ENCODE measurements at regions not wholly inside any gene's neighbourhood (a gene's known extent, or its start where the extent isn't known, plus 50 kb on each side); places are given as distances from the start of the nearest gene placed in this dataset.
"Not testable (repeated sequence)": the region's sequence is repeated elsewhere in the genome, so short reads cannot be mapped to it uniquely, and the experiment has no call there.

DNA sequence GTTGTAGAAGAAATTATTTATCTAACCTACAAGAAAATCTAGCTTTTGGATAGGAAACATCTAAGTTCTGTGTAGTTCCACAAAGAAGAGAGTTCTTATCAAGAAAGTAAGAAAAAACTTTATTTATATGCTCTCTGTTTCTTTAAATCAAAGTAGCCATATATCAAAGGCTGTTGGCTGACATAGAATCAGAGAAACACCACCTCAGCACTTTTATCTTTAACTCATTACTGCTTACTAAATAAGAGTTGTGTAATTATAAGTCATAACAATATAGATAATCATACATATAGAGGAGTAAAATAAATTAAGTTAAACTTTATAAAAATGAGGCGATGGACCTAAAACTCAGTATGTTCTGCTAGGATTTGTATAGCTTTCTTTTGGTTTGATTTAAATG, 570.6 kb downstream of the PCDH17 start:
- DNase-seq: no peak

DNA sequence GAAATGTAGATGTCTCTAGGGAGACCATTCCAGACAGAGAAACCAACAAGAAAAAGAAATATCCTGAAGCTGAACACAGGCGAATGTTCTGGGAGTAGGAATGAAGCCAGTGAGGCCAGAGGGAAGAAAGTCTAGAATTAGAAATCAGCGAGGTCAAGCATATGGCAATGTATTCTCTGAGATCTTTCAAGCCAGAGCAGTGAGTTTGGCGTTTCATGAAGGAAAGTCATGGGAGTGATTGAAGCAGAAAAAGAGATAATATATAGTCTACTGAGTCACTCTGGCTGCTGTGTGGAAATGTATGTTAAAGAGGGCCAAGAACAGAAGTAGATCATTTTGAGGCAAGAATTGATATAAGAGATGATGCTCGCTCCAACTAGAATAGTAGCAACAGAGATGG, 576.0 kb downstream of the PCDH17 start:
- no peak for DNase-seq

DNA sequence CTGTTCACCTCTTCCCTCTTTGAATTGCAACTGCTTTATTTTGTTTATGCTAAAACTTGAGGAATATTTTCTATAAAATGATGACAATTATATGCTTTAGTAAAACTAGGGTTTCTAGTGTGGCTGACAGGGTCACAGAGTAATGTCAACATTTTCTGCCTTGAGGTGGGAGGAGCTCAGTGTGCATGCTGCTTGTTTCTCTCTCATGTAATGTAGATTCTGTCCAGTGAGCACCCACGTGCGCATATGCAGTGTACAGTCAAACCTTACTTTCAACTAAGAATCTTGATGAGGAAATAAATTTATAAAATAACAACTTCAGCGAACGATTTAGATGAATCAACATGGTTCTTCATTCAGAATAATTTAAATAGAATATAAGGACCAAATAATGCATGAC, 603.9 kb downstream of the PCDH17 start:
- no peak for DNase-seq

DNA sequence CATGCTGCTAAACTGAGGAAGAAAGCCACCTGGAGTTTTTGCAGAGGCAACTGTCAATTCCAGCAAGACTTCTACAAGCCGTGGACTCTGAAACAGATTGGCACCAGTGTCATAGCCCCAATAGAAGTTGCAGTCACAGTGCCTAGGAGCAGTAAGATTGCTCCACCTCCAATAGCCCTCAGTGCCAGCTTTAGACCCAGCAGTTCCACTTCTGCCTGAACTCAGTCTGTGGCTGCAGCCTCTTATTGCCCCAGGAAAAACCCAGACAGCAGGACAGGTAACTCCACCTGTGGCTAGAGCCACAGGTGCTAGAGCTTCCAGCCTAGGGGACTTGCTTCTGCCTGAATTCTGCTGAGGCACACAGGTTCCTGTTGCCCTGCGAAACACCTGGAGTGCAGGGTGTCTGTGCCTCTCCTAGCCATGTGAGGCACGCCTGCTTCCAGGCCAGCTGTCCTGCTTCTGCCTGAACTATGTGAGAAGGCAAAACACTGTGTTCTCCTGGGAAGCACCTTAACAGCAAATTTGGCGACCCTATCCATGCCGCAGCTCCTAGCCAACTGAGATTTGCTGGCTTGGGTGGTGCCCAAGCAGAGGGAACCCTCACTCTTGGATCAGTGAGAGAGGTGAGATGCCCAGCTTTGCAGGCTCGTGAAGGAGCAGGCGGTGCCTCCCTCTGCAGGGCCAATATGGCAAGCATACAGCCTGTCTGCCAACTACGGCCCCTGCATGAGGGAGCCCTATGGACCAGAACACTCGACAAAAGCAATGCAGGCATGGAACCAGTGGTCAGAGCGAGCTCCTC, 607.6 kb downstream of the PCDH17 start:
- peak; percentile 45 for DNase-seq

DNA sequence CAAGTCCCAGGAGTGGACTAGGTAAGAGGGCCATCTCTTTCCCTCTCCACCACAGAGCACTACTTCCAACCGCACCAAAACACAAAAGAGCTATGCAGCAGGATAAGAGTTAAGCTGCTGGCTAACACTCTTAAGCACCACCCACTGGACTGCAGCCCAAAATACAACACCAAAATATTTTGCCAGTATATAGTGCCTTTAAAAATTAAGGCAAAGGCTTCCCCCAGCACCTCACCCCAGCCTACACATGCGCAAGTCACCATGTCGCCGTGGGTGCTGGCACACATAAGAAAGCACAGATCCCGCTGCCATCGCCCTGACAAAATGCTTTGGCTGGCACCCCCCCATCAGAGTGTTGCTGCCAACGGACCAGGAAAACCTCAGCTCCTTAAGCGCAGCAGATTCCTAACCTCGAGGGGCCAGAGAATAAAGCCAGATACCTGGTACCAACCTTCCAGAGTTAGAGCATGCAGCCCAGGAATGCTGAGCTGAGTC, 608.3 kb downstream of the PCDH17 start:
- no peak for DNase-seq

DNA sequence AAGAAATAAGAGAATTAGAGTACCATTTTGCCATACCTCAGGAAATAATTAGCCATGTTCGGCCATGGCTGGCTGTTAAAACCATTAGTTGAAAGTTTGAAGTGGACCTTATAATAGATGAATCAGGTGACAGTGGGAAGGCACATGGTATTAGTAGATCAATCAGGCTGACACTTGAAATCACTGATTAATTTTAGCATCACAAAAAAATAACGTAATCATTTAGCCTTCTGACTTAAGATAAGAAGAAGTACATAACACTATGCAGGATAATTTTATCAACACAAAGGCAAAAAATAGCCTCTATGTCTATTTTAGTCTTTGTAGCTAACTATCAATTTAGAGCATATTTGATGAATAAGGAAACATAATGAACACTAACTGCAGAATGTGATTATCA, 615.5 kb downstream of the PCDH17 start:
- DNase-seq: no peak

DNA sequence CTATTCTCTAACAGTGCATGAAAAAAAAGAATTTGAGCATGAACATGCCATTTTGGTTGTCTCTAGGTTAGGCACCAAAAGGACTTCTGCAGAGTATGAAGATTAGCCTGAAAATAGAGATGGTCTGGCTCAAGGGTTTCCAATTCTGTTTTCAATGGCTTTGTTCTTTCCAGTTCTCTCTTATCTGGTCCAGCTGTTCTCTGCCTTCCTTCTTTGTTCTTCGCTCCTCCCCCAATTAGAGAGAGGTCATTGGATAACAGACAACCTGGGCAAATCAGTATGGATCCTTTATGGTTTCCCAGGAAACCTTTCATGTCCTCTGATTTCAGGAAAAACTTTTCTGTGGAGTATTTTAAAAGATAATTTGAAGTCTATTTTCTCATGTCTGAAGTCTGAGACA, 623.4 kb downstream of the PCDH17 start:
- peak; percentile 87 for DNase-seq

DNA sequence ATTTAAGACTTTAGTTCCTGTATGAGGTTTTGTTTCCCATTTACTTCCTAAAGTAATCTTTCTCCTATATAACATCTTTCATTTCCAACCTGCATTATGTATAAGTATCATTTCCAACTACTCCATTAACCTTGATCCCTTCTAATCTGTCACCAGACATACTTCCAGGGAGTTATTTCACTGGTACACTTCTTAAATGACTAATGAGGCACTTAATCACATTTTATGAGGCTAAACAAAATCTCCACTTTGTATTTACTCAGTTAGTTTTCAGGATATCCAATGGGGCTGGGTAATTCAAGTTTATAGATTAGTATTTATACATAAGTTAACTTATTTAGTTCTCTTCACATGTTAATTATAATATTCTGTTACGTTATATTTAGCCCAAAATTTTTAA, 634.7 kb downstream of the PCDH17 start:
- DNase-seq: no peak

DNA sequence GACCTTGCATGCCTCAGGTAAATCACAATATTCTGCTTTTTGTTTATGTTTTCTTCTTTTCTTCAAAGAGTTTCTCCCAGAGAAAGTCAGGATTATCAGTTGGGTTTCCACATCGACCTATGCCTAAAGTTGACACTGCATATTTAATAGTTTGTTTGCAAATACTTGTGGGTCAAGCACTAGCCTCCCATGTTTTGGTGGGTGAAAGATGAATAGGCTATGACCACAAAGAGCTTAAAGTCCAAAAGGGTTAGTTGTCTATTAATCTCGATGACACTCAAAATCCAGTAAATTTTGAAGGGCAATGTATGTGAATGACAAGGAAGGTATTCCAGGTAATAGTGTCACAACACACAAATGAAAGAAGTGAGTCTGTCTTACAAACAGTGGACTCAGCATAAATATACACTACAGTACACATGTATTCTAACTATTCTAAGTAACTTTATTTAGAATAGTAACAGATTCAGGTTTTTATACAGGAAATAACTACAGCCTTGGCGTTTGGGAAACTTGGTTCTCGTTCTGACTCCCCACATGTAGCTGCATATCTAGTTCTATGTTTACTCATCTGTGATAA, 667.1 kb downstream of the PCDH17 start:
- no peak for DNase-seq

DNA sequence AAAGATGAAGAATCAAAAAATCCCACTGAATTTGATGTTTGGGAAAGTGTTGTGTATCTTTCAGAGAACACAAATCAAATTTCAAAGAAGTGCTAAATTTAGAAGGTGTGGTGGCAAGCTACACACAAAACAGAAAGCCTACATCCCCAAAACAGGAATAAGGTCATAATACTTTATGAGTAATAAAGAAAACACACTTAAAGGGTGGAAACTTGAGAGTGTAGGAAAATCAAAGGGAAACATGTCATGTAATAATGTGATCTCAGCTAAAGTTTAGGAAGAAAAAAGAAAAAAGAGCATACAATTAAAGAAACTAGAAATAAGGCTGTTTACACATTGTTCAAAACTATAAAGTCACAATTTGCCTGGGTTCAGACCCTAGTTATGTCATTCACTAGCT, 668.7 kb downstream of the PCDH17 start:
- DNase-seq: no peak

DNA sequence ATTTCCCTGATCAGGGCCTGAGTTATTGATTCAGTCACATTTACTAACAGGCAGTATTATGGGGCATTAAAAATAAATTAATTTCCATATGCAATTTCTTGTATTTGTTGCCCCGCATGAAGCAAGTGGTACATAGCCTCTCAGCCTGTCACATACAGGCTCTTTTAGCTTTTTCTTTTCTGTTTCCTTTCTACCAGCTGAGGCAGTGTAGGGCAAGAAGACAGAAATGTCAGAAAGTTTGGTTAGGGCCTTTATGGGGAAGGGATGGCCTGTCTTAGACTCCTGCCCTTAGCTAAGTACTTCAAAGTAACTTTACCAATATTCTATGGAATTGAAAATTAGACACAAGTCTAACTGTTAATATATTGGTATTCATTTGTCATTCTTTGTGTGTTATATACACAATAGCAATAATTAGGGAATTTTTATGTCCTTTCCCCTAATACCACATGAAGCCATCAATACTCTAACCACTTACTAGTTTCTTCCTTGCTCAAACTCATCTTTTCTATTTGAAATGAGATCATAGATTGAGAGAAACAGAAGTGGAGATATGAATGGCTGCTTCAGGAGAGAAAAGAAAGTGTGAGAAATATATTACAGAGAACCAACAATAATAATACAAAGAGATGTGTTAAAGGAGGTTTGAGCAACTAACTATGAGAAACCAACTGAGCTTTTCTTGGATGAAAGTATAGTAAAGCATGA, 669.6 kb downstream of the PCDH17 start:
- no peak for DNase-seq

DNA sequence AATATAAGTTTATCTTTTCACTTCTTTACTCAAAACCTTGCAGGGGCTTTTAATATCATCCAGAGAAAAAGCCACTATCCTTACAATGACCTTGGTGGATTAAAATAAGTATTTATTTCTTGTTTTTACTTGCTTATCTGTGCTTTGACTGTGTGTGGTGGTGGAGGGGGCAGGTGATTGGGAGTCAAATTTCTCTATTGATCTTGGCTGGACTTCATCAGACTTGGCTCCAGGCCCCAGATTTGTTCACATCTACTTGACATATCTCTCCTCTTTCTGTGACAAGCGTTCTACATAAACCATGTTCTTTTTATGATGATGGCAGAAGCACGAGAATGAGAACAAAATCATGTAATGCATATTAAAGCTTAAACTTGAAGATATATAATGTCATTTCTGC, 670.8 kb downstream of the PCDH17 start:
- no peak for DNase-seq

DNA sequence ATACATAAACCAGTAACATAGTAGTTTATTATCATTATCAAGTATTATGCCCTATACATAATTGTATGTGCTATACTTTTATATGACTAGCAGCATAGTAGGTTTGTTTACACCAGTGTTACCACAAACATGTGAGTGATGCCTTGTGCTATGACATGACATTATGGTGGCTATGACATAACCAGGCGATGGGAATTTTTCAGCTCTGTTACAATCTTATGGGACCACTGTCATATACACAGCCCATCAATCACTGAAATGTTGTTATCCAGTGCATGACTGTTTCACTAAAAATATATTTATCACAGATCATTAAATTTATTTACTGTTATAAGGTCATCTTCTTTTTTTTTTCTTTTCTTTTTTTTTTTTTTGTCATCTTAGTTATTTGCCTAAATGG, 674.5 kb downstream of the PCDH17 start:
- DNase-seq: no peak

DNA sequence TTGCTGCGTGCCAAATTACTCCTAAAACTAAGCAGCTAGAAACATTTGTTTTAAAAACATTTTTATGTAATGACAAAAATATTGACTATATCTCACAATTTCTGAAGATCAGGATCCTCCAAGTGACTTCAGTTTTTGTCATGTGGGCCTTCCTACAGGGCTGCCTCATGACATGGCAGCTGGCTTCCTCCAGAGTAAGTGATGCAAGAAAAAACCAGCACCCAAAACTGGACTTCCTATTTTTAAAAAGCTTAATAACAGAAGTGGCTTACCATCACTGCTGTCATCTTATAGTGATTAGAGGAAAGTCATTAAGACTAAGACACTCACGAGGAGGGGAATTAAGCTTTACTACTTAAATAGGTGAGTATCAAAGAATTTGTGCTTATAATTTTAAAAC, 681.7 kb downstream of the PCDH17 start:
- DNase-seq: no peak

DNA sequence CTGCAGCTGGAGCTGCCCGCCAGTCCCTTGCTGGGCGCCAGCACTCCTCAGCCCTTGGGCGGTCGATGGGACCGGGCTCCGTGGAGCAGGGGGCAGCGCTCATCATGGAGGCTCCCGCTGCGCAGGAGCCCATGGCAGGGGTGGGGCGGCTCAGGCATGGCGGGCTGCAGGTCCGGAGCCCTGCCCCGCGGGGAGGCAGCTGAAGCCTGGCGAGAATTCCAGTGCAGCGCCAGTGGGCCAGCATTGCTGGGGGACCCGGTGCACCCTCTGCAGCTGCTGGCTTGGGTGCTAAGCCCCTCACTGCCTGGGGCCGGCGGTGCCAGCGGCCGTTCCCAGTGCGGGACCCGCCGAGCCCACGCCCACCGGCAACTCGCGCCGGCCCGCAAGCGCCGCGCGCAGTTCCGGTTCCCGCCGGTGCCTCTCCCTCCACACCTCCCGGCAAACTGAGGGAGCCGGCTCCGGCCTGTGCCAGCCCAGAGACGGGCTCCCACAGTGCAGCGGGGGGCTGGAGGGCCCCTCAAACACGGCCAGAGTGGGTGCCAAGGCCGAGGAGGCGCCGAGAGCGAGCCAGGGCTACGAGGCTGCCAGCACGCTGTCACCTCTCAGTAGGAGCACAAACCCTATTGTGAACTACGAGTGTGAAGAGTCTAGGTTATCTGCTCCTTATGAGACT, 687.1 kb downstream of the PCDH17 start:
- no peak for DNase-seq

DNA sequence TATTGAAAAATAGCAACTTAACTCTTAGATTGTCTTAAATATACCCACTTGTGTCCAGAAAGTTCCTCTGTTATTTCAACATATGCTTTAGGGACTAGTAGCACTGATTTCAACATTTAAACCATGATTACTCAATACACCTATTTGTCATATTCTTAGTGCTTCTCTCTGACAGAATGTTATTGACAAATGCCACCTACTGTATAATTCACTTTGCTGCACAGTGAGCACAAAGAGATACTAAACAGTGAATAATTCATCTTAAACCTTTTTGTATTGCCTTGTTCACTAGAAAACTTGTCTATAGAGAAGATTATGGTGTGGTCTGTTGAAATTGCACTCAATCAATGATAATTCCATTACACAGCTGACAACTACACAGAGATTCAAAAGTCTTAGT, 692.6 kb downstream of the PCDH17 start:
- DNase-seq: no peak

DNA sequence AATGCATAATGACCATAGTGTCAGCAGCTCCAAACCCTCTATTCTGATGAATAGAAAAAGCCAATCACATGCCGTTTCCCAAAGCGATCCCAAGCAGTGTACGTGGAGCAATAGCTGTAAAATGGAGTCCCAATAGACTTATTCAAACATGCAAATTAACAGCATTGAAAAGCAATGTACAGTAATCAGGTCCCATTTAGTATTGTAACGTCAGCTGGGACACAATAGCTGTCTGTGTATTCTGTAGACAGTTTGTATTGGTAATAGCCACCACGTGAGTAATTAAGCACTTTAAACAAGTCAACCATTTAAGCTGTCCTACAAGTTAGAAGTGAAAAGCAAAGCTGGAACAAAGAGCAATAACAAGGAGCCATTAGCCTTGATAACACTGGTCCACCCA, 698.2 kb downstream of the PCDH17 start:
- DNase-seq: peak; percentile 15

DNA sequence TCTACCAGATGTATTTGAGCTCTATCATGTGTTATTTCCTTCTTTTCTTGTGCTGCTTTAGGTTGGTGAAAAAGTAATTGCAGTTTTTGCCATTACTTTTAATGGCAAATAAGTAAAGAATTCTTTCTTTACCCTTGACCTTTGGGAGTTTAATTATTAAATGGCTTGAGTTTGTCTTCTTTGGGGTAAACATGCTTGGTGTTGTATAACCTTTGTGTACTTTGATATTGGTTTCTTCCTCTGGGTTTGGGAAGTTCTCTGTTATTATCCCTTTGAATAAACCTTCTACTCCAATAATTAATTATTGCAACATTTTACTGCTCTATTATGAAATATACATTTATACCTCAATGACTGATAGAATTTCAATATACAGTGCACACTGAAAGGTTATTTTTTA, 709.4 kb downstream of the PCDH17 start:
- no peak for DNase-seq

DNA sequence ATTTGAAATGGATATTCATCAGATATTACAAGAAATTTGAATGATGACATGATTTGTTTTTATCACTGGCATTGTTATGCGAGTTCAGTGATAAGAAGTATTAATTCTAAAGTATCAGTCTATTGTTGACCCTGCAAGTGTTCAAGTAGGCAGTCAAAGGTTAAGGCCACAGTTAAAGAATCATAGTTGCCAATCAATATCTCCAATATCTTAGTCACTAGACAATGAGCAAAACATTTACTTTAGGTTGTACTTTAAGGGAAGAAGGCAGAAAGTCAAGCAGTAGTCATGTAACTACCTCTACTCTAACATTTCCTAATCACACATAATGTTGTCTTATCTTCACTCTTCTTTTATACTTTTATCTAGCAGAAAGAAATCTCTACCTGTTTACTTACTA, 709.8 kb downstream of the PCDH17 start:
- no peak for DNase-seq

DNA sequence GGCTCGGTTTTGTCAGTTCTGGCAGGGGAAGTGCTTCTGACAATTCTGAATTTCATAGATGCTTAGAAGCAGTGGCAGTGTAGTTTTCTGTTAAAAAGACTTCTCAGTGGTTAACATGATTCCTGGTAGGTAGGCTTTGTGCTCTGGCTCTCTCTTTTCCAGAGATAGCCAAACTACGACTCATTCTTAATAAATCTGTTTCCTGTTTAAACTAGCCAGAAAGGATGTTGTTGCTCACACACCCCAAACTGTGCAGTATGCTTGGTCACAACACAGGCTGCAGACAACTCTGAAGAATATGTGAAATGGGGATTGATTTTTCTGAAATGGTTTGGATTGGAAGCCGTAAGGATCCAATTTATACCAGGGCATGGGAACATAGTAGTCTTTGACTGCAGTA, 711.5 kb downstream of the PCDH17 start:
- no peak for DNase-seq

DNA sequence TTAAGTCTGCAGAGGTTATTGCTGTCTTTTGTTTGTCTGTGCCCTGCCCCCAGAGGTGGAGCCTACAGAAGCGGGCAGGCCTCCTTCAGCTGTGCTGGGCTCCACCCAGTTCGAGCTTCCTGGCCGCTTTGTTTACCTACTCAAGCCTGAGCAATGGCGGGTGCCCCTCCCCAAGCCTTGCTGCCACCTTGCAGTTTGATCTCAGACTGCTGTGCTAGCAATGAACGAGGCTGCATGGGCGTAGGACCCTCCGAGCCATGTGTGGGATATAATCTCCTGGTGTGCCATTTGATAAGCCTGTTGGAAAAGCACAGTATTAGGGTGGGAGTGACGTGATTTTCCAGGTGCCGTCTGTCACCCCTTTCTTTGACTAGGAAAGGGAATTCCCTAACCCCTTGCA, 720.6 kb downstream of the PCDH17 start:
- not testable (repeated sequence) for DNase-seq

DNA sequence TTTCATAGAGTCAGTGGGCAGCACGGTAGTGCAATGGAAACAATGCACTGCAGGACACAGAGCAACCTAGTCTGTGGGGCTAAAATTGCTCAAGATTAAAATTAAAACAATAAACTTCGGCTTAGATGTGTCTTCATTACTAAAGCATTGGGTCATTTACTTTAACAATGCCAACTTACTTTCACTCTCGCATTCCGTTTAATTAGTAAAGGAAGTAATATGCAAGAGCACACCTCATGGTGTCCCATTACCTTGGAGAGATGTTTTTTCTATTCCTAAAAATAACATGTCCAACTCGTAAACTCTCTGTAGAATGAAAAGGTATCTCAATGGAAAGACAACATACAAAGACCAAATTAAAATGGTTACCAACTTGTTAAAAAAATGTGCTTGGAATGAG, 738.4 kb downstream of the PCDH17 start:
- no peak for DNase-seq

DNA sequence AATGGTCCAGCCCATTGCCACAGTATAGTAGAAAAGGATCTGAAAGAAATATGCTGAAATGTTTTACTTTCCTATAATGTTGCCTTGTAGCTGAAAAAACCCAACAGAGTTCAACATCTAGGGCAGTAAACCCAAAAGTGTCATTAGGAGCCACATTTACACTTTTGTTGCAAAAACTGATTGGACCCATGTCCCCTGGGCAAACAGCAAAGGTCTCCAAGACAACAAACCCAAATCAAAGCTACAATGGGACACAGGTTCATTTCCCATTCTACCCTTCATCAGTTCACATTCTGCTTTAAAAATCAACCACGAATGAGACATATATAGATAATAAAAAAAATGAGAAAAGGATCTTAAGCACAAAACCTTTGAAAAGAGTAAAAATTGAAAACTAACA, 744.8 kb downstream of the PCDH17 start:
- no peak for DNase-seq

DNA sequence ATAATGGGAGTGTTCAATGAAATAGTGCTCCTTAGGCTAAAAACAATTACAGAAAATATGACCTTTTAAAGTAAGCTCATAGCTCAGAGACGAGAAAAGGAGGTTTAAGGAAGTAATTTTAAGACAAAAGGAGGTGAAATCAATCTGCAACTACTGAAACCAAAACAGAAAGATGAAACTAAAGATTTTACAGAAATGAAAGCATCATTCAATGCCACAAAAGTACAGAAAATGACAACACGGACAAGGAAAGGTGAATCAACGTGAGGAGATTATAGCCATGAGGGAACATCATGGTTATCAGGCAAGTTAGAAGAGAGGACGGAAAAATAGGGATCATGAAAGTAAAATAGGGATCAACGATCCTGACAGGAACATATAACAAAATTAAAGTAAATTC, 745.2 kb downstream of the PCDH17 start:
- no peak for DNase-seq

Measured in NCI-H2171 treated with DMSO at 0.1 percent for 48 hours (cell line).